H1 (cell line): ENCODE measurements at regions not wholly inside any gene's neighbourhood (a gene's known extent, or its start where the extent isn't known, plus 50 kb on each side); places are given as distances from the start of the nearest gene placed in this dataset.

Experiments
- CTCF ChIA-PET: fragments of 300-600 bp; sonication (Branson Sonifier 250); formaldehyde crosslinking; loops from one replicate; lab custom pipeline; 2021; ENCODE audit not compliant: partially characterized antibody; lab: Charles Lee
- POLR2A ChIA-PET: fragments of 300-600 bp; sonication (Branson Sonifier 250); formaldehyde crosslinking; loops from one replicate; lab custom pipeline; 2021; ENCODE audit warnings: inconsistent platforms; ENCODE audit not compliant: partially characterized antibody; lab: Charles Lee
- DNase-seq, 2 experiments: peaks; one replicate each; pipeline versions ENCODE4 v3.0.0 to v3.0.0-alpha.2; 2010 to 2022; ENCODE audit warnings: low spot score in 2 of 2, low read depth in 1 of 2, mixed read lengths in 1 of 2
- FAIRE-seq: peaks from 2 replicates; lab custom pipeline; 2011; peaks lifted over from hg19 to GRCh38; lab: Jason Lieb, UNC
- H2AFZ ChIP-seq: 2 replicates; pipeline ENCODE4 v1.8.1; 2012; ENCODE audit warnings: low read length, inconsistent platforms
- H2AK5ac ChIP-seq: 2 replicates; pipeline ENCODE4 v1.6.1; 2013; ENCODE audit warnings: low read depth, low read length
- H2BK120ac ChIP-seq: replicated peaks from 2 replicates; pipeline ENCODE3; 2013; ENCODE audit warnings: low read depth, low read length, inconsistent platforms
- H2BK12ac ChIP-seq: 2 replicates; pipeline ENCODE4 v1.6.1; 2013; ENCODE audit warnings: low read depth, low read length
- H2BK15ac ChIP-seq: 2 replicates; pipeline ENCODE4 v1.6.1; 2013; ENCODE audit warnings: low read length
- H2BK20ac ChIP-seq: 2 replicates; pipeline ENCODE4 v1.6.1; 2013; ENCODE audit warnings: low read length
- H2BK5ac ChIP-seq: 2 replicates; pipeline ENCODE4 v1.6.1; 2013; ENCODE audit warnings: low read depth, low read length
- H3K14ac ChIP-seq: 2 replicates; pipeline ENCODE4 v1.6.1; 2013; ENCODE audit warnings: inconsistent platforms; ENCODE audit not compliant: insufficient read length
- H3K18ac ChIP-seq: 2 replicates; pipeline ENCODE4 v1.6.1; 2013; ENCODE audit warnings: low read length; ENCODE audit errors: extremely low read depth
- H3K23ac ChIP-seq: 2 replicates; pipeline ENCODE4 v1.6.1; 2013; ENCODE audit warnings: inconsistent platforms; ENCODE audit not compliant: insufficient read length
- H3K23me2 ChIP-seq: 2 replicates; pipeline ENCODE4 v1.6.1; 2013; ENCODE audit warnings: low read depth, low read length
- H3K27ac ChIP-seq: 2 replicates; pipeline ENCODE4 v1.6.1; 2011; ENCODE audit warnings: low read depth, low read length, inconsistent platforms
- H3K27me3 ChIP-seq, 4 experiments: replicated peaks in 1 of 4; 1 replicate in 1 of 4; 2 replicates in 3 of 4; pipeline versions ENCODE4 v1.6.1 to v1.8.1; 2011 to 2013; ENCODE audit warnings: low read length in 3 of 4, mild to moderate bottlenecking in 3 of 4, inconsistent platforms in 2 of 4, mixed read lengths in 2 of 4, moderate library complexity in 1 of 4; ENCODE audit not compliant: control insufficient read depth in 3 of 4, insufficient read depth in 3 of 4; ENCODE audit errors: extremely low read depth in 1 of 4
- H3K36me3 ChIP-seq, 4 experiments: 2 replicates each; pipeline versions ENCODE4 v1.6.1 to v1.8.1; 2011 to 2013; ENCODE audit warnings: mild to moderate bottlenecking in 4 of 4, low read length in 3 of 4, moderate library complexity in 2 of 4, control low read depth in 1 of 4, inconsistent platforms in 1 of 4; ENCODE audit not compliant: insufficient read depth in 4 of 4, control insufficient read depth in 2 of 4
- H3K4ac ChIP-seq: replicated peaks from 2 replicates; pipeline ENCODE3; 2013; ENCODE audit warnings: low read length, low read depth, mixed read lengths, inconsistent platforms; ENCODE audit not compliant: insufficient read length
- H3K4me1 ChIP-seq, 4 experiments: replicated peaks in 1 of 4; 1 replicate in 1 of 4; 2 replicates in 3 of 4; pipeline versions ENCODE4 v1.6.1 to v1.8.1; 2011 to 2013; ENCODE audit warnings: low read length in 3 of 4, inconsistent platforms in 2 of 4, mixed read lengths in 1 of 4; ENCODE audit not compliant: insufficient read depth in 4 of 4, control insufficient read depth in 3 of 4
- H3K4me2 ChIP-seq, 2 experiments: 2 replicates each; pipeline versions ENCODE4 v1.6.1 to v1.8.1; 2011 to 2013; ENCODE audit warnings: low read depth in 2 of 2, low read length in 2 of 2, control low read depth in 1 of 2, inconsistent platforms in 1 of 2, mild to moderate bottlenecking in 1 of 2; ENCODE audit not compliant: insufficient read depth in 1 of 2
- H3K4me3 ChIP-seq, 4 experiments: fragments of 200-600, 300-600 bp in 1 of 4; sonication (generic), shearing (Covaris generic), sonication (Bioruptor Twin) in 1 of 4; 2 replicates each; pipeline versions ENCODE4 v1.5.1 to v1.8.1; 2011 to 2016; ENCODE audit warnings: low read length in 4 of 4, low read depth in 3 of 4, control low read depth in 2 of 4, inconsistent platforms in 2 of 4, mild to moderate bottlenecking in 2 of 4, mixed read lengths in 1 of 4, moderate library complexity in 1 of 4; ENCODE audit not compliant: insufficient read depth in 2 of 4; ENCODE audit errors: extremely low read depth in 1 of 4
- H3K56ac ChIP-seq: replicated peaks from 2 replicates; pipeline ENCODE3; 2013; ENCODE audit warnings: low read depth, mild to moderate bottlenecking, mixed read lengths, low read length, inconsistent platforms; ENCODE audit not compliant: insufficient read length
- H3K79me1 ChIP-seq: 2 replicates; pipeline ENCODE4 v1.6.1; 2013; ENCODE audit warnings: low read depth, low read length, control low read depth
- H3K79me2 ChIP-seq, 2 experiments: 2 replicates each; pipeline versions ENCODE4 v1.6.1 to v1.8.1; 2012 to 2013; ENCODE audit warnings: low read length in 2 of 2, mild to moderate bottlenecking in 2 of 2, inconsistent platforms in 1 of 2; ENCODE audit not compliant: insufficient read depth in 2 of 2, control insufficient read depth in 1 of 2
- H3K9ac ChIP-seq, 4 experiments: replicated peaks in 1 of 4; 1 replicate in 1 of 4; 2 replicates in 3 of 4; pipeline versions ENCODE4 v1.6.1 to v1.8.1; 2011 to 2013; ENCODE audit warnings: low read depth in 3 of 4, low read length in 3 of 4, control low read depth in 2 of 4, mild to moderate bottlenecking in 2 of 4, moderate library complexity in 2 of 4, inconsistent platforms in 1 of 4; ENCODE audit errors: extremely low read depth in 1 of 4
- H3K9me3 ChIP-seq, 2 experiments: 2 replicates each; pipeline versions ENCODE4 v1.6.1 to v1.8.1; 2012 to 2013; ENCODE audit warnings: mild to moderate bottlenecking in 2 of 2, moderate library complexity in 2 of 2, control low read depth in 1 of 2, inconsistent platforms in 1 of 2, low read depth in 1 of 2, low read length in 1 of 2, mixed read lengths in 1 of 2; ENCODE audit not compliant: insufficient read depth in 2 of 2
- H4K20me1 ChIP-seq, 2 experiments: replicated peaks in 1 of 2; 2 replicates each; pipeline versions ENCODE3 to v1.8.1; 2011 to 2013; ENCODE audit warnings: inconsistent platforms in 2 of 2, low read length in 2 of 2, mild to moderate bottlenecking in 1 of 2; ENCODE audit not compliant: insufficient read depth in 2 of 2, control insufficient read depth in 1 of 2
- H4K5ac ChIP-seq: 2 replicates; pipeline ENCODE4 v1.6.1; 2013; ENCODE audit warnings: low read length, low read depth, mixed read lengths, inconsistent platforms; ENCODE audit not compliant: insufficient read length
- H4K8ac ChIP-seq: 2 replicates; pipeline ENCODE4 v1.8.0; 2013; ENCODE audit warnings: mild to moderate bottlenecking, moderate library complexity, low read length, inconsistent platforms; ENCODE audit not compliant: insufficient read depth; ENCODE audit errors: extremely low read depth
- H4K91ac ChIP-seq: replicated peaks from 2 replicates; pipeline ENCODE3; 2013; ENCODE audit warnings: low read length, mixed read lengths, inconsistent platforms; ENCODE audit not compliant: insufficient read length
- MAFK ChIP-seq: IDR thresholded peaks from 2 replicates; pipeline ENCODE4 v1.6.1; 2012; ENCODE audit warnings: low read depth, mild to moderate bottlenecking, improper control_type of control experiment, low read length
- PHF8 ChIP-seq: fragments of 200-600 bp; sonication (generic); conservative IDR thresholded peaks from 2 replicates; pipeline ENCODE4 v1.7.1; 2012; ENCODE audit warnings: low read depth, mild to moderate bottlenecking, inconsistent platforms, low read length, moderate library complexity
- TAF1 ChIP-seq: IDR thresholded peaks from 2 replicates; pipeline ENCODE4 v1.6.1; 2011; ENCODE audit warnings: mild to moderate bottlenecking, low read depth, low read length
- WGBS, 2 experiments: shearing (Covaris generic) in 1 of 2; methylation state at CpG; one replicate each; pipeline versions ENCODE4 v1.1.6 to v1.1.7; 2013 to 2015; ENCODE audit warnings: low lambda C conversion rate in 2 of 2, mixed read lengths in 2 of 2, inconsistent platforms in 1 of 2, low coverage in 1 of 2, missing lambda C conversion rate in 1 of 2; ENCODE audit not compliant: insufficient replicate concordance in 2 of 2, insufficient coverage in 1 of 2, insufficient read length in 1 of 2; ENCODE audit errors: extremely low coverage in 1 of 2, missing lambda C conversion rate in 1 of 2; 5-methylcytosine and 5-hydroxymethylcytosine counted together

GRCh38 chr3:148034353-148034752, 625.2 kb downstream of the ZIC1 start:
- Histone ChIP-seq H2BK15ac (no peak overlapping the region), H3K4me3 (no peak overlapping the region), H4K20me1 (no peaks in the 10 kb centered on the region), H3K79me1 (no peaks in the 10 kb centered on the region), H4K8ac (no peak overlapping the region), H3K4me2 (no peak overlapping the region), H4K91ac (no peak overlapping the region), H3K27me3 (no peaks in the 10 kb centered on the region), H3K27ac (no peak overlapping the region), H2BK12ac (no peak overlapping the region), H3K9ac (no peak overlapping the region), H3K56ac (no peak overlapping the region), H2AK5ac (no peak overlapping the region), H4K5ac (no peak overlapping the region), H3K18ac (no peak overlapping the region), H2AFZ (no peak overlapping the region), H3K36me3 (no peaks in the 10 kb centered on the region), H3K14ac (no peak overlapping the region), H3K4me1 (no peaks in the 10 kb centered on the region), H2BK5ac (no peak overlapping the region), H3K79me2 (no peaks in the 10 kb centered on the region), H3K23ac (no peak overlapping the region), H2BK120ac (no peak overlapping the region), H3K9me3 (no peaks in the 10 kb centered on the region), H3K4ac (no peak overlapping the region), H2BK20ac (no peak overlapping the region), H3K23me2 (no peaks in the 10 kb centered on the region)
- ChIA-PET POLR2A (interaction anchor here (0.6 kb wide), 1 partner anchor 46 kb away, joined by 3 read pairs; no protein-coding TSS in a partner anchor), CTCF (no interaction called here)
- FAIRE-seq = no peak
- no peak for DNase-seq
- 92% methylated on average over 3 of the region's 3 CpGs; no CpG with 5 or more reads in 1 of the 2 experiments for WGBS, 2 experiments
- TF ChIP-seq MAFK (0 out of 2 replicates have a peak, but pooled peaks have one; percentile 7), PHF8 (no peak), TAF1 (no peak)
